Loucy (cell line): ENCODE measurements at regions not wholly inside any gene's neighbourhood (a gene's known extent, or its start where the extent isn't known, plus 50 kb on each side); places are given as distances from the start of the nearest gene placed in this dataset.

Experiments
- EZH2phosphoT487 ChIP-seq: fragments of 200-600 bp; IDR thresholded peaks from 2 replicates; pipeline ENCODE4 v1.6.1; 2018; ENCODE audit warnings: antibody characterized with exemption, mild to moderate bottlenecking, moderate library complexity, borderline replicate concordance
- TF ChIP-seq, protein P1 (sequence below): fragments of 200-600 bp; sonication (generic); conservative IDR thresholded peaks from 2 replicates; pipeline ENCODE4 v1.5.1; 2014; ENCODE audit warnings: mild to moderate bottlenecking, antibody characterized with exemption, low read length

GRCh38 chr2:64727013-64727767, 73.5 kb upstream of the SERTAD2 start:
- TF ChIP-seq, protein P1, sequence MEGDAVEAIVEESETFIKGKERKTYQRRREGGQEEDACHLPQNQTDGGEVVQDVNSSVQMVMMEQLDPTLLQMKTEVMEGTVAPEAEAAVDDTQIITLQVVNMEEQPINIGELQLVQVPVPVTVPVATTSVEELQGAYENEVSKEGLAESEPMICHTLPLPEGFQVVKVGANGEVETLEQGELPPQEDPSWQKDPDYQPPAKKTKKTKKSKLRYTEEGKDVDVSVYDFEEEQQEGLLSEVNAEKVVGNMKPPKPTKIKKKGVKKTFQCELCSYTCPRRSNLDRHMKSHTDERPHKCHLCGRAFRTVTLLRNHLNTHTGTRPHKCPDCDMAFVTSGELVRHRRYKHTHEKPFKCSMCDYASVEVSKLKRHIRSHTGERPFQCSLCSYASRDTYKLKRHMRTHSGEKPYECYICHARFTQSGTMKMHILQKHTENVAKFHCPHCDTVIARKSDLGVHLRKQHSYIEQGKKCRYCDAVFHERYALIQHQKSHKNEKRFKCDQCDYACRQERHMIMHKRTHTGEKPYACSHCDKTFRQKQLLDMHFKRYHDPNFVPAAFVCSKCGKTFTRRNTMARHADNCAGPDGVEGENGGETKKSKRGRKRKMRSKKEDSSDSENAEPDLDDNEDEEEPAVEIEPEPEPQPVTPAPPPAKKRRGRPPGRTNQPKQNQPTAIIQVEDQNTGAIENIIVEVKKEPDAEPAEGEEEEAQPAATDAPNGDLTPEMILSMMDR, result no peak
- TF ChIP-seq EZH2phosphoT487, result no peak
